EH (cell line): ENCODE measurements at regions not wholly inside any gene's neighbourhood (a gene's known extent, or its start where the extent isn't known, plus 50 kb on each side); places are given as distances from the start of the nearest gene placed in this dataset.
A peak's percentile ranks its signal among the peaks of the same experiment; 100 is the strongest.

Experiments
- DNase-seq: peaks from one replicate; pipeline ENCODE4 v3.0.0-alpha.2; 2015; ENCODE audit warnings: low read depth

DNA sequence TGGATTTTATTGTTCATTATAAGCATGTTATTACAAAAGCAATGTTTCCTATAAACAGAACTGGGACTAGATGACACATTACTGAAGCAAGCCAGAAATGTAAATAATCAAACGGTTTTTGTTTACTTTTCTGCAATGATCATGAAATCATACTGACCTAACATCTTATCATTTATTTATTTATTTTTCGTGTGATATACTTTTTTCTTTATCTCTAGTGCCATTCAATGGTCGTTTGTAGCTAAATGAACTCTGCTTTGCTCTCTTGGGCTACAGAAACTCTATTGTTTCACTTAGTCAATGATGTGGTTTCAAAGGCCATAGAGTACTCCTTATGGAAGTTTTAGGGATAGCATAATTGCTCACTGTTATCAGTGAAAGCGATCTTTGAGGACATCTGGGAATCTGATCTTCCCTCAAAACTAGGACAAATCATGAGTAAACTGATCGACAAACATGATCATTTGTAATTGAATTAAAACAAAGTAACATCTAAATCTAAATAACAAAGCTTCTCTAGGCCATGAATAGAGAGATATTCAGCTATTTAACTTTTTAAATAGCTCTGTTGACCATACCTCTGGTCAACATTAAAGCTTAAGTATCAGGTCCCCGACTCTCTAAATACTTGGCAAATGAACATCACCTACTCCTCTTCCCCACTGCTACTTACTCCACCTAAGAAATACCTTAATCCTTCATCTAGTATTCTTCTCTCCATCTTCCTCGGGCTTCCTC lies 933.4 kb downstream of the TFAP2A start:
- peak; percentile 38 for DNase-seq

DNA sequence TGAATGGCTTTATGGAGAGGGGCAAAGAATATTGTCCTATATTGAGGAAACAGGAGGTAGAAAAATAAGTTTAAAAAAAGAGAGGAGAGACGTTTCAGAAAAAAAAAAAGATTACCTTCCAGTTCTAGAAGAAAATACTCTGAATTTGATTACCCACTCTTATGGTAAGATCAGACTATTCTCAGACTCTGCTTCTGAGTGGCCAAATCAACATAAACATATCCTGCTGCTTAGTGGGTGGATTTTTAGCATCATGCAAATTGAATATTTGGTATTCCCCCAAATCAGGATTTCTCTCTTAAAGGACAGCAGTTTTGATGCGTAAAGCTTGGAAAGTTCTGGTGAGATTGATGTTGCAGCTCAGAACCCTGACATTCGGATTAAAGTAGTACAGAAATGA lies 946.6 kb downstream of the TFAP2A start:
- DNase-seq = no peak

DNA sequence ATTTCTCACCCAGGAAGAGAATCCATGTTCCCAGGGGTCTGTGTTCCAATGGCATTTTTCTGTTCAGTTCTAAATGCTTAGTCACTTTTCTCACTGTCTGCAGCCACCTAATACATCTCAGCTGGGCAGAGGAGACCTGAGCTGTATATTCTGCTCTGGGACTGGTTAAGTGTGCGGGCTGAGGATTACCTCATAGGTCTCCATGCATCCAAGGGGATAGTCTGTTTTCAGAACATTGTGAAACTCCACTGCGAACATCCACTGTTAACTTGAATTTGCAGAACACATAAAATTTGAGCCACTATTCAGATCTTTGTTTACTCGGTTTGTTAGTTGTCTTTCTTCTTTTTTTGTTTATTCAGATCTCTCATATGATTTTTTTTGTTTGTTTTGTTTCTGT lies 947.1 kb downstream of the TFAP2A start:
- peak; percentile 82 for DNase-seq

DNA sequence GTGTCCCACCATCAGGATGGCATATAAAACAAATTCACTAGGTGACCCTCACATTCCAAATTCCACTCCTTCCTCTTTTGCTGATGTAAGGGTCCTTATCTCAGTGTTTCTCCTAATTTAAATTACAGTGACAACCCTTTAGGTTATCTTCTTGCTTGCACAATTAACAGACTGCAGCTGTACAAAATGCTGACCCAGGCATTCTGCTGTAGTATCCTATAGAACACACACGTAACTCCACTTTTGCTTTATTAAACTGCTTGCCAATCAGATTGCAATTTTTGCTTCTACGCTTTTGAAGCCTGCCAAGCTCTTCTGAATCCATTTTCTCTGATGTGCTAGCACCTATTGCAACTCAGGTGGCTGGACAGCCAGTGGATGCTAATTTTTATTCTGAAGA lies 950.3 kb downstream of the TFAP2A start:
- DNase-seq = no peak

DNA sequence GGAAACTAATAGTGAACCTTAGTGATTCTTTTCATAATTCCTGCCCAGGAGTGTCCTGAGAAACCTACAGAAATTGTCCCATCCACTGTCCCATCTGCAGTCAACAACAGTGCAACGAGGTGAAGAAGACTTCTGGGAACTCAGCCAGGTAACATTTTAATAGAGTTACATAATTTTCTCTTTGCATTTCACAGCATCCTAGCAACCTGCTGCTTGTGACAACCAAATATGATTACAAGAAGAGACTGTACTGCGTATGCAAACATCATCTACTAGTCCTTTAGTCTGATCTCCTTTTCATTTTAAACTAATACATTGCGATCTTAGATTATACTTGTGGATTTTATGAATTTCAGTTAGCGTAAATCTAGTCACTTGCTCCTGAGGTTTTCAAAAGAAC lies 951.6 kb downstream of the TFAP2A start:
- peak; percentile 23 for DNase-seq

DNA sequence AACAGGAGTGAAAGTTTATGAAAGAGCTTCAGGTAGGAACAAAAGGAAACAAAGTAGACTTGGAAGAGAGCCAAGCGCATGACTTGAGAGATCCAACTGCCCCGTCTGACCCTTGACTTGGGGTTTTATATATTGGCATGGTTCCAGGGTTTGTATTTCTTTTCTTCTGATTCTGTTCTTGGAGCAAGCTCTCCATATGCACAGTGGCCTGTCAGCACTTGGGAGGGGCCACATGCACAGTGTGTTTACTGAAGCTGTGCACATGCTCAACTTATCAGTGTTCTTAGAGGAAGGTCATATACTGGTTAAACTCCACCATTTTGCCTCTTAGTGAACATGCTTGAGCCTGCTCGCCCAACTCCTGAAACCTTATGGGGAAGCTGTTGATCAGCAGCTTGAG lies 953.7 kb downstream of the TFAP2A start:
- no peak for DNase-seq

DNA sequence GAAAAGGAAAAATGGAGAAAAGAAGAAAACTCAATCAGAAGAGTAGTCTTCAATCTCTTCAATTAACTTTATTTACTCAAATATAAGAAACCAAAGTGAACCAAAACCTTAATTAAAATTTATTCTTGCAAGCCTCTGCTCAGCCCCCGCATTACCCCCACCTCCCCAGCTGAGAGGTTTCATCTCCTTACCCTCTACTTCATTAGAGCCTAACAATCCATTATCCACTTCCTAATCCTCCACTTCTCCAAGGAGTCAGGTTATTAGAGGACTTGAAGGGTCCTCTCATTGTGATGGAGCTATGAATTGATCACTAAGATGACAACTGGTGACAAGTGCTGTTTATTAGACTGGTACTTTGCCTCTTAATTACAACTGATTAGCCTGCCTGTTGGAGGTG lies 956.5 kb downstream of the TFAP2A start:
- no peak for DNase-seq

DNA sequence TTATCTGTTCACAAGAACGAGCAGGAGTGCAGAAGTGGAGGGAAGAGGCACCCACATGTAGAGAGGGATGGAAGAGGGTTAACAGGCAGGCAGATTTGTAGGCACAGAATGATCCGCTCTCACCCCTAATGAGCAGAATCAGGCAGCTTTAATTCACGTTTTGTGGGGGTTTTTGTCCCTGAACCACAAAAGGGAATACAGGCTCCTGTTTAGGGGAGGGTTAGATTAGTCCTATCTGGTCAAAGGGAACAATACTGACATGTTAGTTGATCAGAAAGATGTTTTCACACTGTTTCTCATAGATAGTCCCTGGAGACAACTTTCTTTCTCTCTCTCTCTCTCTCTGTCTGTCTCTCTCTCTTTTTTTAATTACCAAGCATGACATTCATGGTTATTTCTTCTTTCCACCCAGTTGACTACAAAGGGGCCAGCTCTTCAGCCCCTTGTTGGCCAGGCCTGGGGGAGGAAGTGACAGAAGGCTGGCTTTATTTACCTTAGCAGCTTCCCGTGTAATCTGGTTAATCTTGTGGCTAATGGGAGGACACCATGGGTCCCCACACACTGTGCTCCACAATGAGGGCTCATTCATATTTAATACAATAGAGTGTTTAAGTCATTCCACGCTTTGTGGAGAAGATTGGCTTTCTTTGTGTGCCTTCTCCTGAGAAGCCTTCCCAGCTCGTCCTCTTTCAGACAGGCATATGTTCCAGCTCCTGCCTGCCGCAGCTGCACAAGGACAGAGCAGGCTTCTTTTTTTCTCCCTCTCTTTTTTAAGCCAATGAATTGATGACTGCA lies 958.8 kb downstream of the TFAP2A start:
- no peak for DNase-seq

DNA sequence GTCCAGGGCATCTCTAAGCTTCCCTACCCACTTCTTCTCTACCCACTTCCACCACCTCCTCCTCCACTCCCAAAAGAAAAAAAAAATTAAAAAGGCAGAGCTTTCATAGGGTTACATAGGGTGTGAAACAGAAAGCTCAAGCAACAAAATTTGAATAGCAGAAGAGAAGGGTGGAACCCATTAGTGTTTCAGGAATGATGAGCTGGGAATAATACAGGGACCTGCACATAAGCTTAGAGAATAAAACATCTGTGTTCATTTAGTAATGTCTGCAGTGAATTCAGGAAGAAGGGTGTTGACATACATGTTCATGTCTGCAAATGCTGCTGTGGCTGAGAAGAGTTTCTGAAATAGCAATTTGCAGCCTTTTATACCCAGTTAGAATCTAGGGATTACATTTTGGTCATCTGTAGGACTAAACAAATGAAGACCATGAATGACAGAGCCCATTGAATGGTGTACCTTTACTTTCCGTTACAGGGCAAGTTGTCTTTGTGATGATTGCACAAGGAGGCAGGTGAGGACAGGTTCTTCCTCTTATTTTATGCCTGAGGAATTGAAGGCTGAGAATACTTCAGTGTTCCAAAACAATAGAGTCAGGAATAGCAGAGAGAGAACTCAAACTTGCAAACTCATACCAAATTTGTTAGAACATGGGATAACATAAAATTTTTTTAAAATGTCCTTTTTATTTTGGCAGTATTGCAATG lies 975.1 kb downstream of the TFAP2A start:
- DNase-seq = no peak

DNA sequence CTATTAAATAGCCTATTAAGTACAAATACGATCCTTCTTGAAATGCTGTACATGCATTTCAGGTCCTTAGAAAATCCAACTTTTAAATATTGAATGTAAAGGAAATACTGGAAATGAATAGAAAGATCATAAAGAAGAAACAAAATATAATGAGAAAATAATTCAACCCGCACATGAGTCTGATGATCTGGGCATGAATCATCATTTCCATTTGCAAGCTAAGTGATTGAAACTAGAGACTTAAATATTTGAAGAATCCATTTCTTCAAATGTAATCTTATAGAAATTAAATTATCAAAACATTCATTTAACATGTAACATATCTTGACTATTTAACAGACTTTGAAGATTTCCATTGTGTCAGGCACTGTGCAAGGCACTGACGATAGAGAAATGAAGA lies 977.0 kb downstream of the TFAP2A start:
- DNase-seq = peak; percentile 53

DNA sequence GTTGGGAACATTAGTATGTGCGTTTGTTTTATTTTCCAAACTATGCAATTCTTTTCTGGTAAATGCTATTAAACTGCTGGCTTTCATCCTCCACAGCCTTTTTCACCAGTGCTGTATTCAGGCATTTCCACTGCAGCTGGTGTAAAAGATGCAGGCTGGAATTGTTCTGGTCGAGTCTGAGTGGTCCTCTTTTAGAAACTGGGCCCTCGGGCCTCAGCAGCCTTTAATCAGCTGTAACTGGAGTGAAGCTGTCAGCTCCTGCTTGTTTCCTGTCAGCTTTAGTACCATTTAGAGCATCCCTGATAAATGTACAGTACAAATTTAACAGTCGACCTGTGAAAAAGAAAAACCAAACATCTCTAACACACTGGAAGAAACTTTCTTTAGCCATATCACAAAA lies 979.6 kb downstream of the TFAP2A start:
- no peak for DNase-seq

DNA sequence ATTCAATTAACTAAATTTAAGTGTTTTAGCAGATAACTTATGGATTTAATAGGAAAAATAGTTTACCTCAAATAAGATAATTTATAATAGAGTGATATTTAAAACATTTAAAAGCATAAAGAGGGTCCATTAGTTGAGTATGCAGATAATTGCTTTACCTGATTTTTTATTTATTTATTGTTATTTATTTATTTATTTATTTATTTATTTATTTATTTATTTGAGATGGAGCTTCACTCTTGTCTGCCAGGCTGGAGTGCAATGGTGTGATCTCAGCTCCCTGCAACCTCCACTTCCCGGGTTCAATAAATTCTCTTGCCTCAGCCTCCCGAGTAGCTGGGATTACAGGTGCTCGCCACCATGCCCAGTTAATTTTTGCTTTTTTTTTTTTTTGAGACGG lies 982.9 kb downstream of the TFAP2A start:
- no peak for DNase-seq

DNA sequence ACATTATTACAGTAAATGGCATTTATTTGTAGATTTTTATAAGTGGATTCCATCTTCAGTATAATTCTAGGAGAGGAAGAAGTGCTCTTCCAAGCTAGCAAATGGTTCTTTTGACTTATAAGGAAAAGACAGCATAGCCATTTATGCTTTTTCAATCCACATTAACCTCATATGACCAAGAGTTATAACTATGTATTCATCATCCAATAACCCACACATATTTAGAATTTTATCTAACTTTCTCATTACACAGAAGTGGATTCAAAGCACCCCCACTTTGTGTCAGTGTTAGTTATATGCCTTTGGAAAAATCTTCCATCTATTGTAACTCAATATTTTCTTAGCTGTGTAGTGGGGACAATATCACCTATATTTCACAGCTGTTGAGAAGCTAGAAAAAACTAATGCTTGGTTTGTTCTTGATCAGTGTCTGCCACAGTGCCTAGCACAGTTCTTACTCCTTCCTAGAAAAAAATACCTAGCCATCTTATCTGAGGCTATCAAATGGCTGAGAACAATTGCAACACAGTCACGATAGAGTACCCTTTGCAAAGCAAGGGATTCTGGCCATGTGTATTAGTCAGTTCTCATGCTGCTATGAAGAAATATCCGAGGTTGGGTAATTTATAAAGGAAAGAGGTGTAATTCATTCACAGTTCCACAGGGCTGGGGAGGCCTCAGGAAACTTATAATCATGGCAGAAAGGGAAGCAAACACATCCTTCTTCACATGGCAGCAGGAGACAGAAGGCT lies 986.3 kb downstream of the TFAP2A start:
- peak; percentile 51 for DNase-seq

DNA sequence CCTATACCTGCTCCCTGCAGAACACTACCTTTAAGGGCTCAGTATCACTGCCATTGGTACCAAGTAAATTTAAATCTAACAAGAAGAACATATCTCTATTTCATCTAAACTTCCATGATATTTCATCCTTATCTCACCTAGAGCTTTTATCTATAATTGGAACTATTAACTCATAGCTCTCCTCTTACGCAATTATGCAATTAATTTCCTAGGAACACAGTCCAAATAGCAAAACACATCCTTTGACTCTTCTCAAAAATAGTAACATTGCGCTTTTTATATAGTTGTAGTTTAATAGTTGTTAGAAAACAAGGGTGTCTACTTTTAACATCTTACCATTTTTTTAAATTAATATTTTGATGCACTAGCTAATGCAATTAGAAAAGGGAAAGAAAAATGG lies 986.8 kb upstream of the SLC35B3 start:
- no peak for DNase-seq

DNA sequence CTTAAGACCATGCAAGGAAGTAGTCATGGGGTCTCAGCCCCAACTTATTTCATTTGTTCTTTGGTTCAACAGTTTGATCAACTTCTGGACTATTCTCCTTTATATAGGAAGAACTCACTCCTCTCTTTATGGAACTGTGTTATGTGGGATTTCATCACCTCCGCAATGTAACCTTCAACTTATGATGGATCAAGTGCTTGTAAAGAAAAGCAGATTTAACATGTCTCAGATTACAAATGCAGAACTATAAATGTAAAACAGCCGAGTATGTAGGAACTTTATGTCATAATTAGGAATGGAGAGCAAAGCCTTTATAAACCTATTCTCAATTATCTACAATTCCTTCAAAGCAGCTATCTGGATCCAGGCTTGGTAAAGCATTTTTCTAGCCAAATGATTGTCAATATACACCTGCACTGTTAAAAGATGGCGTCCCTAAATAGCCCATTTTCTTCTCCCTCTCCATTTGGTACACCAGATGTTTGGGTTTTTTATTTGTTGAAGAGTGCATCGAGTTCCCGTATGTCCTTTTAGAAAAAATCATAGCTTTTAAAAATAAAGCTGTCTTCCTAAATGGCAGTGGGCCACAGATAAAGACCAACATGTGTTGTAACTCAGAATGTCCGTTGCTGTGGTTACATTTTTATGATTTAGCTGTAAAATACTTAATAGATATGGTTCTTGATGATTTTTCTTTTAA lies 985.1 kb upstream of the SLC35B3 start:
- no peak for DNase-seq

DNA sequence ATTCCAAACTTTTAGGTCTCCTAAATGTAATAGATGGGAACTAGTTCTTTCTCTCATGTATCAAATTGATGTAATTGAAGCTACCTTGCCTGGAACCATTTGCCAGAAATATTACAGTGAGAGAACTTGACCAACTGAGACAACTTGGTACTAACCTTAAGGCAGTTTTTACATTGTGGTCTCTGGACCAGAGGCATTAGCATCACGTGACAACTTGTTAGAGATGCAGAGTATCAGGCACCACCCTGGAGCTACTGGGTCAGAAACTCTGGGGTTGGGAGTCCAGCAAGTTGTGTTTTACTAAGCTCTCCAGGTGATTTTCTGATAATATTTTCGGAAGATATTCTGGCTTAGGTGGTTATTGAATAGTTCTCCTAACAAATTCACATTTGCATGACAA lies 982.1 kb upstream of the SLC35B3 start:
- no peak for DNase-seq

DNA sequence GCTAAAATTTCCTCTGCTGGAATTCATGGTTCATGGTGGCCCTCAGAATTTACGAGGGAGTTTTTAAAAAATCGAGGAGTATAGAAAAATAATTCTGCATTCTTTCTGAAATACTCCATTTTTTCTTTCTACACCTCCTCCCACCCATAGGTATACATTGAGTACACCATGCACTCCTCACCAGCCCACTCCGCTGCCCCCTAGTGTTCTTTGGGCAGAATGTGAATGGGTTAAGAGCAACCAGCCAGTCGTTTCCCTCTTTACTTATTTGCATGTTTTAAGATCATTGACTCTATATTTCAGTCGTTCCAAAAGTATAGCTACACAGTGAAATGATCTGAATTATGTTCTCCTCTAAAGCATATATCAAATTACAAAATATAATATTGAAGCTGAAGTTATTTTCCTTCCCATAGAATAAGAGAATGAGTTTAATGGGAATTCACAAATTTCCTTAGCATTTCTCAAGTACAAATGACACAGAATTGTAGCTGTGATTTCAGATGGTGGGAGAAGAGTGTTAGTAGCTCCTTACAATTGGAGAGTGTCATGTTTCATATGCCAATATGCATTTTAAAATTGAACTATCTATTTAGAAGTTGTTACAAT lies 977.7 kb upstream of the SLC35B3 start:
- DNase-seq = peak; percentile 29

DNA sequence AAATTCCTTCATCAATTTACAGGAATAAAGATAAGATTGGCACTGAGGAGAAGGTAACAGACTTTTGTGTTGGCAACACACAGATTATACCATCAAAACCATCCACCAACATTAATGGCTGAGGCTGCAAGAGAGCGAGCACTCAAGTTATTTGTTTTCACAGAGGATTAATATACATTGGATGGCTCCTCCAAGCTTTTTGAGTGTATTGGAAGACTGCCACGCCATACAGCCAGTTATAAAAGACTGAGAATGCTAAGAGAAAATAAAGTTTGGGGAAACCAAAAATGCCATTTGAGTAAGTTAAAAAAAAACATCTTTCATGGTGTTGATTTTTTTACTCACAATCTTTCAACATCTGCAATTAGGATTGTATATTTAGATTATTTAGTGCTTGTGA lies 973.8 kb upstream of the SLC35B3 start:
- DNase-seq = peak; percentile 55

DNA sequence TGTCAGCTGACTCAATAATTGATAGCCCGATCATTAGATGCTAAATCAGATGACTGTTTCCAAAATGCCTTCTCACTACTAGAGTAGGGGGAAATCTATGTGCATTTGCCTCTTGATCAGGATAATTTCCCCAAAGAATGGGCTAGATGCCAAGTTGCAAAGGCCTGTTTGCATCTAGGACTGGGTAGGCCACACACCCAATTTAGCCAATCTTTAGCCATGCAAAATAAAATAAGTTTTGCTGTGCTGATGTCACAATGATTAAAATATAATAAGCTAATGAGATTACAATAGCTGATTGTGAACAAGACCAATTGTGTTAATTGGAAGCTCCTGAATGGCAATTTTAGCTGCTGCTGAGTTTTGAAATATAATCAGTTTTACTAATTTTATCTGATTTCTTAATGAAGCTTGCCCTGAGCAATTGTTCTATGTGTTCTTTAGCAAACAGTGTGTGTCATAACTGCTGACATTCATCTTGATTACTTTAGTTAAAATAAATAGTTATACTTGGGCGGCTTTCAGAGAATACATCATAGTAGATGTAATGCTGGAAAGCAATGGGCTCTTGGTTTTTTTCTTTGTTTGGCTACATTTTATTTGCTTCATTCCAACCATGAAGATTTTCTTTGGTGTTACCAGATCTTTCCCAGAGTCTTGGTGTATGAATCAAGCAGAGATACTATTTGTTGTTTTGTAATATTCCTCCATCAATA lies 973.2 kb upstream of the SLC35B3 start:
- DNase-seq = peak; percentile 67

DNA sequence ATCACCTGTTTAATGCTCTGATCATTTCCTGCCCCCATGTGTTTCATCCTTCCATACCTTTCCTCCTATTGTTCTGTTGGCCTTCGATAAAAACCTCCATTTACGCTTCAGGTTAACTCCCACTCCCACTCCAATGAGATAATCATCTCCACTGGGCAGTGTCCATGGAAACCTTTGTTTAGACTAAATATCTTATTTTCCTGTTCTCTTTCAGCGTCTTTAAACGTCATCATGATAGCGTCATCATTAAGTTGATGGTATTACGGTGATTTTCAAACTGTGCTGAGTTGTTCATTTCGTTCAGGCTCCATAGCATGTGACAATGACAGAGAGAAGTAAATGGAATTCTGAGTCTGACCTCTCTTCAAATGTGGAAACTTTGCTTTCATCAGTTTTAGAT lies 970.5 kb upstream of the SLC35B3 start:
- no peak for DNase-seq

DNA sequence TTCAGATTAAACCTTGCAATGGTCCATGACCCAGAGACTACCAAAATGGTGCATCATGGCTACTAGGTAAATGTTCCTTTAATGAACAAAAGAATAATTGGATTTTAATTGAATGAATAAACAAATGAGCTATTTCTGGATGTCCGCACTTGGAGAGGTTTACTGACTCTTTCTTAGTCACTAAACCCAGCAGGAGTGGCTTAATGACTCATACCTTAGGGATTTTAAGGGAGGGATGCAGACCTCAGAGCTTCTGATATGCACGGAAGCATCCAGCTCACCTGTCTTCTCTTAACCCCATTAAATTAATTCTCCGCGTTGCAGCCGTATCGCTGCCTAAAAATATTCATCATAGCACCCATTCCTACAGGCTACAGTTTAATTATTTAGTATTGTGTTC lies 970.0 kb upstream of the SLC35B3 start:
- DNase-seq = peak; percentile 86
